ENCODE measurements at regions not wholly inside any gene's neighbourhood (a gene's known extent, or its start where the extent isn't known, plus 50 kb on each side); places are given as distances from the start of the nearest gene placed in this dataset.
A peak's percentile ranks its signal among the peaks of the same experiment; 100 is the strongest.

DNA sequence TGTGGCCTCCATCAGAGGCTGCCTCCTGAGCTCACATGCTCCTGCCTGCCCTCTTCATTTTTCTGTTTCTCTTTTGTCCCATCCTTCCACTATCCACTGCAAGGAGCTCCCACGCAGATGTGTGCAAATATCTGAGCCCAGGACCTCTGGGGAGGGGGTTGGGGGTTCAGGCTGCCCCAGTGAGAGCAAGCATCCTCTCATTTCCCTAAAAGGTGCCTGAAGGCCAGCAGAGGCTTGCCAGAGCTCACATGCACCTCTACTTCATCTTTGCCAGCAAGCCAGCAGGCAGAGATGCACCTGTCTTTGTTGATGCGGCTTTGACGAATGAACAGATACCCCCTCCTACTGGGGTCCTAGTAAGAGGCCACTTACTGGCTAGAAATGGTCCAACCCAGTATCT, 128.8 kb downstream of the FGF9 start (continued):
- TF ChIP-seq PTRF (tag; IDR thresholded peaks at IDR 0.05): no peak

GRCh38 chr13:21800837-21801616, 130.2 kb downstream of the FGF9 start:
- H3K4me2 ChIP-seq (ENCODE audit: insufficient read depth, low read length): no peak overlapping the region
- ChIA-PET CTCF (ENCODE audit: low intra/inter-chr PET ratio) (no interaction called here), POLR2A (no interaction called here)
- BruUV-seq (replicated peaks): no TSS peak
- no peak overlapping the region for H3K9ac ChIP-seq (ENCODE audit: insufficient read depth in 1 of 2, low read depth in 2 of 2, low read length in 2 of 2)
- H2AFZ ChIP-seq (ENCODE audit: low read depth, low read length): no peak overlapping the region
- H4K20me1 ChIP-seq (replicated peaks; ENCODE audit: control insufficient read depth, insufficient read depth, low read length): no peaks in the 10 kb centered on the region
- H3K4me3 ChIP-seq: no peak overlapping the region
- in situ Hi-C loops (cut with MboI): no loop called here
- H3K4me1 ChIP-seq (replicated peaks in 1 of 2; ENCODE audit: control insufficient read depth in 2 of 2, insufficient read depth in 2 of 2, low read length in 2 of 2): no peaks in the 10 kb centered on the region
- TF ChIP-seq COPS2 (conservative IDR thresholded peaks at IDR 0.05) (no peak), NR2C1 (IDR thresholded peaks at IDR 0.05) (peak; percentile 38; the same call in 1 of the 2 replicates), NR2C1 (tag; IDR thresholded peaks at IDR 0.05) (no peak), PYGO2 (tag; IDR thresholded peaks at IDR 0.05) (no peak), CTCFL (IDR thresholded peaks at IDR 0.05; ENCODE audit: borderline replicate concordance, insufficient read depth, low read depth, low read length, poor library complexity, severe bottlenecking) (no peak), SRF (CRISPR knock-in tag; IDR thresholded peaks at IDR 0.05) (peak; percentile 65 to 93; a peak in 3 of 4 replicates), CBX5 (IDR thresholded peaks at IDR 0.05; ENCODE audit: borderline replicate concordance, low read depth) (no peak), SNRNP70 (optimal IDR thresholded peaks at IDR 0.05; ENCODE audit: low read depth, low read length) (no peak), CHD2 (IDR thresholded peaks at IDR 0.05; ENCODE audit: low read depth, low read length) (no peak), SRSF1 (IDR thresholded peaks at IDR 0.05; ENCODE audit: low read depth, low read length) (no peak), POLR3A (IDR thresholded peaks at IDR 0.05; ENCODE audit: borderline replicate concordance, extremely low read depth, insufficient read depth, insufficient read length) (no peak), TEAD1 (CRISPR knock-in tag; IDR thresholded peaks at IDR 0.05) (no peak), ZNF445 (CRISPR knock-in tag; IDR thresholded peaks at IDR 0.05; ENCODE audit: low read depth) (no peak), SAFB2 (IDR thresholded peaks at IDR 0.05; ENCODE audit: borderline replicate concordance, low read depth, low read length, severe bottlenecking) (no peak), ZNF3 (CRISPR knock-in tag; IDR thresholded peaks at IDR 0.05) (no peak), ZKSCAN3 (CRISPR knock-in tag; IDR thresholded peaks at IDR 0.05) (no peak)
- intact Hi-C loops (cut with micrococcal nuclease): no loop called here
- ATAC-seq (no peak), DNase-seq (ENCODE audit: extremely low read depth in 1 of 4, low spot score in 3 of 4) (peak in 2 of 4 experiments; percentile 8 to 12), FAIRE-seq (no peak)
- no peaks in the 10 kb centered on the region for H3K79me2 ChIP-seq (ENCODE audit: control insufficient read depth, insufficient read depth, low read length)
- WGBS (ENCODE audit: insufficient coverage, low coverage, missing lambda C conversion rate): 4% methylated on average over 7 of the region's 7 CpGs
- H3K9me3 ChIP-seq (replicated peaks; ENCODE audit: control insufficient read depth, insufficient read depth, low read depth, low read length): no peaks in the 10 kb centered on the region
- no peaks in the 10 kb centered on the region for H3K36me3 ChIP-seq (ENCODE audit: control insufficient read depth, insufficient read depth, low read length)
- H3K27ac ChIP-seq (ENCODE audit: extremely low read depth, low read depth, low read length): no peak overlapping the region
- no peaks in the 10 kb centered on the region for H3K9me1 ChIP-seq (ENCODE audit: control insufficient read depth, insufficient read depth, low read length)
- H3K27me3 ChIP-seq (ENCODE audit: control insufficient read depth in 2 of 2, insufficient read depth in 2 of 2, low read length in 2 of 2): peaks cover 0 to 4% of the 10 kb centered on the region in 2 experiments; a peak in 1 of 5 replicates
